ENCODE measurements at regions not wholly inside any gene's neighbourhood (a gene's known extent, or its start where the extent isn't known, plus 50 kb on each side); places are given as distances from the start of the nearest gene placed in this dataset.

- ATAC-seq, result no peak
- Histone ChIP-seq H3K27ac (no peak overlapping the region), H3K4me3 (no peak overlapping the region), H3K4me1 (no peaks in the 10 kb centered on the region), H3K9me3 (no peaks in the 10 kb centered on the region), H3K27me3 (no peaks in the 10 kb centered on the region), H3K36me3 (no peaks in the 10 kb centered on the region)
- DNase-seq, result no peak
- in situ Hi-C loops (cut with MboI; ENCODE audit: low sequenced_read_pairs in 4 of 4) (no loop called here), intact Hi-C loops (cut with DNase I; ENCODE audit: low total_unique reads) (no loop called here)
- TF ChIP-seq POLR2A (IDR thresholded peaks at IDR 0.05) (no peak), CTCF (IDR thresholded peaks at IDR 0.05 in 4 of 5, conservative IDR thresholded peaks at IDR 0.05 in 1 of 5) (no peak)
These were observed 677.9 kb downstream of the MATN1 start for GRCh38 chr1:30045304-30046090.

GRCh38 chr1:30044656-30045144 is 678.7 kb downstream of the MATN1 start:
- no peak for DNase-seq
- intact Hi-C loops (cut with DNase I; ENCODE audit: low total_unique reads) (no loop called here), in situ Hi-C loops (cut with MboI; ENCODE audit: low sequenced_read_pairs in 4 of 4) (no loop called here)
- TF ChIP-seq CTCF (IDR thresholded peaks at IDR 0.05 in 4 of 5, conservative IDR thresholded peaks at IDR 0.05 in 1 of 5) (no peak), POLR2A (IDR thresholded peaks at IDR 0.05) (no peak)
- Histone ChIP-seq H3K4me3 (no peak overlapping the region), H3K27ac (no peak overlapping the region), H3K36me3 (no peaks in the 10 kb centered on the region), H3K9me3 (no peaks in the 10 kb centered on the region), H3K4me1 (no peaks in the 10 kb centered on the region), H3K27me3 (no peaks in the 10 kb centered on the region)
- no peak for ATAC-seq

GRCh38 chr1:30043731-30044408 is 679.5 kb downstream of the MATN1 start:
- Histone ChIP-seq H3K36me3 (no peaks in the 10 kb centered on the region), H3K4me1 (no peaks in the 10 kb centered on the region), H3K4me3 (no peak overlapping the region), H3K9me3 (no peaks in the 10 kb centered on the region), H3K27ac (no peak overlapping the region), H3K27me3 (no peaks in the 10 kb centered on the region)
- TF ChIP-seq POLR2A (IDR thresholded peaks at IDR 0.05) (no peak), CTCF (IDR thresholded peaks at IDR 0.05 in 4 of 5, conservative IDR thresholded peaks at IDR 0.05 in 1 of 5) (no peak)
- intact Hi-C loops (cut with DNase I; ENCODE audit: low total_unique reads) (no loop called here), in situ Hi-C loops (cut with MboI; ENCODE audit: low sequenced_read_pairs in 4 of 4) (no loop called here)
- no peak for DNase-seq
- ATAC-seq, result no peak

- Histone ChIP-seq H3K9me3 (no peaks in the 10 kb centered on the region), H3K27ac (no peak overlapping the region), H3K4me1 (no peaks in the 10 kb centered on the region), H3K36me3 (no peaks in the 10 kb centered on the region), H3K27me3 (no peaks in the 10 kb centered on the region), H3K4me3 (no peak overlapping the region)
- TF ChIP-seq POLR2A (IDR thresholded peaks at IDR 0.05), result no peak
- no peak for TF ChIP-seq CTCF (IDR thresholded peaks at IDR 0.05 in 4 of 5, conservative IDR thresholded peaks at IDR 0.05 in 1 of 5)
- no peak for DNase-seq
- in situ Hi-C loops (cut with MboI; ENCODE audit: low sequenced_read_pairs in 4 of 4), result no loop called here
- intact Hi-C loops (cut with DNase I; ENCODE audit: low total_unique reads), result no loop called here
- ATAC-seq, result no peak
These were observed 680.1 kb downstream of the MATN1 start for GRCh38 chr1:30043256-30043655.

Measured in gastrocnemius medialis (tissue), 4 donors.